GM12878 (cell line): ENCODE measurements at regions not wholly inside any gene's neighbourhood (a gene's known extent, or its start where the extent isn't known, plus 50 kb on each side); places are given as distances from the start of the nearest gene placed in this dataset.

ENCODE experiments used
- ATAC-seq: fragments of 200-7000 bp; cut with Tn5 transposase; 3 replicates; pipeline ENCODE4 v1.9.1; 2020; ENCODE audit warnings: mild to moderate bottlenecking, moderate library complexity
- BruUV-seq: library from RNA; stranded (reverse); fragments of 400-500 nt; replicated peaks from 2 replicates; lab custom pipeline; 2021; lab: Mats Ljungman, UMichigan
- CTCF ChIA-PET: fragments of 300-600 bp; sonication (Branson Sonifier 250); formaldehyde crosslinking; extraction: SDS; loops from one replicate; lab custom pipeline; 2021; ENCODE audit warnings: inconsistent platforms; lab: Yijun Ruan, JAX
- POLR2A ChIA-PET: fragments of 350-600 bp; formaldehyde crosslinking; extraction: SDS; loops from one replicate; lab custom pipeline; 2021; ENCODE audit warnings: inconsistent platforms; lab: Charles Lee
- RAD21 ChIA-PET: fragments of 300-600 bp; sonication (Branson Sonifier 250); formaldehyde crosslinking; loops from one replicate; lab custom pipeline; 2023; ENCODE audit warnings: antibody characterized with exemption; ENCODE audit not compliant: unreplicated experiment; lab: Charles Lee
- SMC1A ChIA-PET: fragments of 300-600 bp; sonication (Branson Sonifier 250); formaldehyde crosslinking; loops from one replicate; lab custom pipeline; 2023; ENCODE audit not compliant: unreplicated experiment, uncharacterized antibody; lab: Charles Lee
- DNase-seq: peaks from one replicate; pipeline ENCODE4 v3.0.0-alpha.2; 2011; ENCODE audit warnings: low read depth, low spot score
- FAIRE-seq: peaks from 3 replicates; lab custom pipeline; 2011; peaks lifted over from hg19 to GRCh38; lab: Jason Lieb, UNC
- H2AFZ ChIP-seq: 2 replicates; pipeline ENCODE4 v1.6.0; 2011; ENCODE audit warnings: low read depth, low read length, control low read depth; ENCODE audit not compliant: control insufficient read depth
- H3K27ac ChIP-seq: 2 replicates; pipeline ENCODE4 v1.5.1; 2011; ENCODE audit warnings: control low read depth; ENCODE audit not compliant: control insufficient read depth, insufficient read depth
- H3K27me3 ChIP-seq, 2 experiments: replicated peaks in 1 of 2; 2 replicates each; pipeline versions ENCODE4 v1.6.0 to v1.6.1; 2011; ENCODE audit warnings: low read length in 1 of 2; ENCODE audit not compliant: control insufficient read depth in 2 of 2, insufficient read depth in 2 of 2
- H3K36me3 ChIP-seq, 2 experiments: 2 replicates each; pipeline ENCODE4 v1.5.1; 2011; ENCODE audit warnings: low read length in 1 of 2; ENCODE audit not compliant: control insufficient read depth in 2 of 2, insufficient read depth in 2 of 2
- H3K4me1 ChIP-seq: 2 replicates; pipeline ENCODE4 v1.6.1; 2011; ENCODE audit warnings: mild to moderate bottlenecking, low read length, moderate library complexity, mixed read lengths; ENCODE audit not compliant: control insufficient read depth, insufficient read depth
- H3K4me2 ChIP-seq: 2 replicates; pipeline ENCODE4 v1.6.0; 2011; ENCODE audit warnings: control low read depth; ENCODE audit not compliant: control insufficient read depth, insufficient read depth
- H3K4me3 ChIP-seq: fragments of 200-600 bp; sonication (generic); 2 replicates; pipeline ENCODE4 v1.5.1; 2016
- H3K79me2 ChIP-seq: 2 replicates; pipeline ENCODE4 v1.6.0; 2011; ENCODE audit warnings: low read length; ENCODE audit not compliant: control insufficient read depth, insufficient read depth
- H3K9ac ChIP-seq: 2 replicates; pipeline ENCODE4 v1.8.0; 2011; ENCODE audit warnings: low read length, control low read depth, mixed read lengths; ENCODE audit not compliant: control insufficient read depth, insufficient read depth
- H3K9me3 ChIP-seq: replicated peaks from 3 replicates; pipeline ENCODE4 v1.5.1; 2011; ENCODE audit warnings: mild to moderate bottlenecking, low read length; ENCODE audit not compliant: control insufficient read depth, insufficient read depth
- H4K20me1 ChIP-seq: 2 replicates; pipeline ENCODE4 v1.6.0; 2011; ENCODE audit not compliant: control insufficient read depth, insufficient read depth
- ATF7 ChIP-seq: fragments of 450-650 bp; IDR thresholded peaks from 2 replicates; pipeline ENCODE4 v1.6.1; 2016; ENCODE audit warnings: low read depth, mild to moderate bottlenecking
- BMI1 ChIP-seq: fragments of 450-650 bp; IDR thresholded peaks from 2 replicates; pipeline ENCODE4 v1.6.1; 2016; ENCODE audit warnings: mild to moderate bottlenecking, moderate library complexity, borderline replicate concordance
- CREM ChIP-seq: IDR thresholded peaks from 2 replicates; pipeline ENCODE4 v1.6.1; 2014; ENCODE audit warnings: antibody characterized with exemption, low read depth
- CTCF ChIP-seq, 3 experiments: IDR thresholded peaks in 2 of 3; conservative IDR thresholded peaks in 1 of 3; 2 replicates each; pipeline ENCODE4 v1.5.1; 2011; ENCODE audit warnings: low read depth in 3 of 3, low read length in 3 of 3, mild to moderate bottlenecking in 3 of 3, control low read depth in 2 of 3, moderate library complexity in 2 of 3, inconsistent platforms in 1 of 3, mixed read lengths in 1 of 3; ENCODE audit not compliant: control insufficient read depth in 2 of 3, insufficient read depth in 1 of 3; ENCODE audit errors: extremely low read depth in 1 of 3
- E4F1 ChIP-seq: fragments of 450-650 bp; IDR thresholded peaks from 2 replicates; pipeline ENCODE4 v1.6.1; 2018; ENCODE audit warnings: borderline replicate concordance, mild to moderate bottlenecking; ENCODE audit not compliant: partially characterized antibody
- EGR1 ChIP-seq, 2 experiments: IDR thresholded peaks; 1 replicate in 1 of 2; 2 replicates in 1 of 2; pipeline ENCODE4 v1.6.1; 2011 to 2012; ENCODE audit warnings: low read depth in 2 of 2, low read length in 2 of 2, borderline replicate concordance in 1 of 2, mild to moderate bottlenecking in 1 of 2, moderate library complexity in 1 of 2
- EP300 ChIP-seq, 2 experiments: fragments of 150-350 bp in 1 of 2; IDR thresholded peaks; 2 replicates each; pipeline ENCODE4 v1.6.1; 2011 to 2012; ENCODE audit warnings: low read depth in 2 of 2, low read length in 2 of 2, borderline replicate concordance in 1 of 2, improper control_type of control experiment in 1 of 2, inconsistent platforms in 1 of 2; ENCODE audit not compliant: control insufficient read depth in 1 of 2
- HDAC2 ChIP-seq: fragments of 200-600 bp; sonication (generic); IDR thresholded peaks from 2 replicates; pipeline ENCODE4 v1.6.1; 2017
- IKZF2 ChIP-seq, 2 experiments: fragments of 450-650 bp; IDR thresholded peaks; 2 replicates each; pipeline ENCODE4 v1.6.1; 2017; ENCODE audit warnings: mild to moderate bottlenecking in 2 of 2, moderate library complexity in 2 of 2
- MAX ChIP-seq: IDR thresholded peaks from 2 replicates; pipeline ENCODE4 v1.6.1; 2012; ENCODE audit warnings: low read depth, low read length, improper control_type of control experiment
- NBN ChIP-seq: fragments of 450-650 bp; IDR thresholded peaks from 2 replicates; pipeline ENCODE4 v1.6.1; 2016
- POLR2A ChIP-seq: IDR thresholded peaks from 2 replicates; pipeline ENCODE4 v1.6.1; 2011; ENCODE audit warnings: low read depth, mild to moderate bottlenecking, low read length
- RBBP5 ChIP-seq: fragments of 200-600 bp; sonication (generic); conservative IDR thresholded peaks from 2 replicates; pipeline ENCODE4 v1.6.1; 2016
- RCOR1 ChIP-seq: conservative IDR thresholded peaks from 2 replicates; pipeline ENCODE4 v1.6.1; 2012; ENCODE audit warnings: low read depth, low read length, improper control_type of control experiment
- RELA ChIP-seq: fragments of 450-650 bp; IDR thresholded peaks from 2 replicates; pipeline ENCODE4 v1.8.0; 2014; ENCODE audit warnings: borderline replicate concordance; ENCODE audit not compliant: partially characterized antibody
- ZNF384 ChIP-seq: IDR thresholded peaks from 2 replicates; pipeline ENCODE4 v1.6.1; 2012; ENCODE audit warnings: low read depth, mild to moderate bottlenecking, low read length, improper control_type of control experiment, borderline replicate concordance
- WGBS: methylation state at CpG from one replicate; pipeline ENCODE4 v1.1.6; 2016; ENCODE audit warnings: low lambda C conversion rate; ENCODE audit not compliant: insufficient replicate concordance, insufficient coverage; ENCODE audit errors: missing lambda C conversion rate; 5-methylcytosine and 5-hydroxymethylcytosine counted together
- in situ Hi-C: fragments of 300-500 bp; cut with MboI; formaldehyde crosslinking; loops from 9 replicates; pipeline ENCODE4 v1.14.3; 2018; ENCODE audit warnings: mixed read lengths
- intact Hi-C: fragments of 100-400 bp; cut with micrococcal nuclease; formaldehyde crosslinking; loops from one replicate; pipeline ENCODE4 v1.14.2; 2022; ENCODE audit not compliant: unreplicated experiment

GRCh38 chr20:12512755-12513154 is 496.0 kb upstream of the SPTLC3 start (continued):
- TF ChIP-seq E4F1 (no peak), CTCF (IDR thresholded peaks at IDR 0.05 in 2 of 3, conservative IDR thresholded peaks at IDR 0.05 in 1 of 3; ENCODE audit: control insufficient read depth in 2 of 3, extremely low read depth in 1 of 3, insufficient read depth in 1 of 3, low read depth in 3 of 3, low read length in 3 of 3) (no peak), BMI1 (no peak)

GRCh38 chr20:12528104-12528503 is 480.7 kb upstream of the SPTLC3 start:
- Histone ChIP-seq H3K36me3 (no peaks in the 10 kb centered on the region), H4K20me1 (no peaks in the 10 kb centered on the region), H2AFZ (no peak overlapping the region), H3K4me3 (no peak overlapping the region), H3K4me2 (no peak overlapping the region), H3K27me3 (no peaks in the 10 kb centered on the region), H3K9ac (no peak overlapping the region), H3K4me1 (no peaks in the 10 kb centered on the region), H3K79me2 (no peaks in the 10 kb centered on the region), H3K27ac (no peak overlapping the region), H3K9me3 (no peaks in the 10 kb centered on the region)
- in situ Hi-C loops (no loop called here), intact Hi-C loops (no loop called here)
- FAIRE-seq (no peak), DNase-seq (no peak), ATAC-seq (no peak)
- ChIA-PET CTCF (no interaction called here), POLR2A (no interaction called here), SMC1A (no interaction called here), RAD21 (no interaction called here)
- WGBS: 39% methylated on average over 3 of the region's 3 CpGs
- BruUV-seq: no TSS peak
- TF ChIP-seq RELA (no peak), CREM (no peak), HDAC2 (no peak), EP300 (IDR thresholded peaks at IDR 0.05; ENCODE audit: borderline replicate concordance in 1 of 2, control insufficient read depth in 1 of 2, low read depth in 2 of 2, low read length in 2 of 2) (no peak), RCOR1 (no peak), RBBP5 (no peak), EGR1 (IDR thresholded peaks at IDR 0.05; ENCODE audit: borderline replicate concordance in 1 of 2, low read depth in 2 of 2, low read length in 2 of 2) (no peak), CTCF (IDR thresholded peaks at IDR 0.05 in 2 of 3, conservative IDR thresholded peaks at IDR 0.05 in 1 of 3; ENCODE audit: control insufficient read depth in 2 of 3, extremely low read depth in 1 of 3, insufficient read depth in 1 of 3, low read depth in 3 of 3, low read length in 3 of 3) (no peak), ZNF384 (no peak), ATF7 (no peak), POLR2A (no peak), MAX (no peak), IKZF2 (IDR thresholded peaks at IDR 0.05) (no peak), NBN (no peak)
